Cardiac fibroblast (primary cell): ENCODE measurements at regions not wholly inside any gene's neighbourhood (a gene's known extent, or its start where the extent isn't known, plus 50 kb on each side); places are given as distances from the start of the nearest gene placed in this dataset.

Experiments used
- DNase-seq, 2 donors: peaks; one replicate each; pipeline versions ENCODE4 v3.0.0 to v3.0.0-alpha.2; 2010; ENCODE audit warnings: low read depth in 2 of 2
- H3K4me3 ChIP-seq, 2 donors: replicated peaks in 1 of 2; 1 replicate in 1 of 2; 2 replicates in 1 of 2; pipeline ENCODE4 v1.5.1; 2011; ENCODE audit warnings: low read depth in 2 of 2, low read length in 2 of 2, mild to moderate bottlenecking in 2 of 2, moderate library complexity in 1 of 2
- CTCF ChIP-seq: IDR thresholded peaks from one replicate; pipeline ENCODE4 v1.5.1; 2011; ENCODE audit warnings: low read depth, mild to moderate bottlenecking, low read length, inconsistent platforms

GRCh38 chr17:34719569-34719968 lies 140.2 kb downstream of the TMEM132E start:
- H3K4me3 ChIP-seq: no peak overlapping the region
- no peak for TF ChIP-seq CTCF
- DNase-seq: no peak

- TF ChIP-seq CTCF: no peak
- no peak for DNase-seq
- H3K4me3 ChIP-seq: no peak overlapping the region
Measured at GRCh38 chr17:34717092-34717491, 137.7 kb downstream of the TMEM132E start.

GRCh38 chr17:34716291-34716690 lies 136.9 kb downstream of the TMEM132E start:
- no peak overlapping the region for H3K4me3 ChIP-seq
- no peak for DNase-seq
- no peak for TF ChIP-seq CTCF

- no peak for TF ChIP-seq CTCF
- no peak for DNase-seq
- H3K4me3 ChIP-seq: no peak overlapping the region
Measured at GRCh38 chr17:34715504-34715903, 136.1 kb downstream of the TMEM132E start.

GRCh38 chr17:34714475-34715410 lies 135.4 kb downstream of the TMEM132E start:
- TF ChIP-seq CTCF: no peak
- no peak for DNase-seq
- H3K4me3 ChIP-seq: no peak overlapping the region

GRCh38 chr17:34713687-34714086 lies 134.3 kb downstream of the TMEM132E start:
- TF ChIP-seq CTCF: no peak
- no peak overlapping the region for H3K4me3 ChIP-seq
- DNase-seq: no peak
